ENCODE measurements at regions not wholly inside any gene's neighbourhood (a gene's known extent, or its start where the extent isn't known, plus 50 kb on each side); places are given as distances from the start of the nearest gene placed in this dataset.
"Not testable (repeated sequence)": the region's sequence is repeated elsewhere in the genome, so short reads cannot be mapped to it uniquely, and the experiment has no call there.

GRCh38 chr17:47057279-47057678 is 78.2 kb upstream of the RPRML start:
- TF ChIP-seq CTCF, EZH2phosphoT487 (IDR thresholded peaks at IDR 0.05; ENCODE audit: low read length): not testable (repeated sequence)
